ENCODE measurements at regions not wholly inside any gene's neighbourhood (a gene's known extent, or its start where the extent isn't known, plus 50 kb on each side); places are given as distances from the start of the nearest gene placed in this dataset.

DNA sequence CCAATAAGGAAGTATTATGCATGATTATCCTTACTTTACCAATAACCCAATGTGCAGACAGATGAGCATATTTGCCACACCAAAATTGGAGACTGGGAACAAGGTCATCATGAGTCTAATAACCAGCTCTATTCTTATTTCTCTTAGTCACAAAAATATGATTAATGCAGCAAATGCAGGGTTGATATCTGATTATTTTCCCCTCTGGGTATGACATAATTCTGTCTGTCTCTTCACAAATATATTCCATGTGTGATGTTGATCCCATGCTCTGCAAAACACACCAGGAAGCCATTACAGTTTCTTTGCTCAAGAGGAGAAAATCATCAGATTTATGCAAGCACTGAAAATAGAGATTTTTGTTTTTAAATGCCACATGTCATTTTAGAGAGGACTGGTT, 196.5 kb upstream of the DGKB start:
- H3K4me3 ChIP-seq (replicated peaks; ENCODE audit: low read depth, low read length) = no peak overlapping the region
- H3K27me3 ChIP-seq (replicated peaks; ENCODE audit: control insufficient read depth, insufficient read depth, low read length) = no peaks in the 10 kb centered on the region
- no peaks in the 10 kb centered on the region for H3K36me3 ChIP-seq (ENCODE audit: control insufficient read depth, insufficient read depth, low read length)
- TF ChIP-seq, protein P1, sequence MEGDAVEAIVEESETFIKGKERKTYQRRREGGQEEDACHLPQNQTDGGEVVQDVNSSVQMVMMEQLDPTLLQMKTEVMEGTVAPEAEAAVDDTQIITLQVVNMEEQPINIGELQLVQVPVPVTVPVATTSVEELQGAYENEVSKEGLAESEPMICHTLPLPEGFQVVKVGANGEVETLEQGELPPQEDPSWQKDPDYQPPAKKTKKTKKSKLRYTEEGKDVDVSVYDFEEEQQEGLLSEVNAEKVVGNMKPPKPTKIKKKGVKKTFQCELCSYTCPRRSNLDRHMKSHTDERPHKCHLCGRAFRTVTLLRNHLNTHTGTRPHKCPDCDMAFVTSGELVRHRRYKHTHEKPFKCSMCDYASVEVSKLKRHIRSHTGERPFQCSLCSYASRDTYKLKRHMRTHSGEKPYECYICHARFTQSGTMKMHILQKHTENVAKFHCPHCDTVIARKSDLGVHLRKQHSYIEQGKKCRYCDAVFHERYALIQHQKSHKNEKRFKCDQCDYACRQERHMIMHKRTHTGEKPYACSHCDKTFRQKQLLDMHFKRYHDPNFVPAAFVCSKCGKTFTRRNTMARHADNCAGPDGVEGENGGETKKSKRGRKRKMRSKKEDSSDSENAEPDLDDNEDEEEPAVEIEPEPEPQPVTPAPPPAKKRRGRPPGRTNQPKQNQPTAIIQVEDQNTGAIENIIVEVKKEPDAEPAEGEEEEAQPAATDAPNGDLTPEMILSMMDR (IDR thresholded peaks at IDR 0.05; ENCODE audit: insufficient read depth, low read length, poor library complexity, severe bottlenecking) = no peak
- no peak for DNase-seq (ENCODE audit: extremely low read depth, insufficient read length)

DNA sequence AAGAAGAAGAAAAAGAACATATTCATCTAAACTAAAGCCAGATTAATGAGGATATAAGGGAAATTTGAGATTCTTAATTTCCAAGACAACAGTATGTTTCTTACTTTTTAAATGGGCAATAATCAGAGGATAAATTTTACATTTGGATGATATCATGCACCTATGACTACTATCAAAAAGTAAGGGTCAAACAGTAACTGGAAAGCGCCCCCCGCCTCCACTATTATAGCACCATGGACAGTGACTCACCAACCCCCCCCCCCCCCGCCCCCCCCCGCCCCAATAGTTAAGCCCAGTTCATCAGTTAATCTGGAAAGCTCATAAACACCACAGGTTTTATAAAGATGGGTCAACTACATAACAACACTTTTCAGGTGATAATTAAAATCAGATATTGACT, 194.3 kb upstream of the DGKB start:
- H3K4me3 ChIP-seq (replicated peaks; ENCODE audit: low read depth, low read length) = no peak overlapping the region
- H3K36me3 ChIP-seq (ENCODE audit: control insufficient read depth, insufficient read depth, low read length) = no peaks in the 10 kb centered on the region
- TF ChIP-seq, protein P1 (IDR thresholded peaks at IDR 0.05; ENCODE audit: insufficient read depth, low read length, poor library complexity, severe bottlenecking) = no peak
- H3K27me3 ChIP-seq (replicated peaks; ENCODE audit: control insufficient read depth, insufficient read depth, low read length) = no peaks in the 10 kb centered on the region
- peak; percentile 15 for DNase-seq (ENCODE audit: extremely low read depth, insufficient read length)

DNA sequence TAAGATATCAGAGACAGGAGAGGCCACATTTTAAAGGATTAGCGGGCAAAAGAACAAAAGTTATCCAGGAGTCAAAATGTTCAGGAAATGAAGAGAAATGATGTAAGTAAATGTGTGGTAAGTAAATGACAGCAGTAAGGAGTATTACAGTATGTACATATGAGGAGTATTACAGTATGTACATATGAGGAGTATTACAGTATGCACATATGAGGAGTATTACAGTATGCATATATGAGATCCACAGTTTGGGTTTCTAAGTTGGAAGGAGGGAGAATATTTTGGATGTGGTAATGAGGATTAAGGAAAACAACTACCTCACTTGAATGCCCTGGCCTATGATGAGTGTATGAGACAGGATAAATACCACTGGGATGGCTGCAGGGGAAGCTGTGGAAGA, 192.4 kb upstream of the DGKB start:
- DNase-seq (ENCODE audit: extremely low read depth, insufficient read length) = no peak
- TF ChIP-seq, protein P1 (IDR thresholded peaks at IDR 0.05; ENCODE audit: insufficient read depth, low read length, poor library complexity, severe bottlenecking) = no peak
- H3K4me3 ChIP-seq (replicated peaks; ENCODE audit: low read depth, low read length) = no peak overlapping the region
- H3K36me3 ChIP-seq (ENCODE audit: control insufficient read depth, insufficient read depth, low read length) = no peaks in the 10 kb centered on the region
- H3K27me3 ChIP-seq (replicated peaks; ENCODE audit: control insufficient read depth, insufficient read depth, low read length) = no peaks in the 10 kb centered on the region

DNA sequence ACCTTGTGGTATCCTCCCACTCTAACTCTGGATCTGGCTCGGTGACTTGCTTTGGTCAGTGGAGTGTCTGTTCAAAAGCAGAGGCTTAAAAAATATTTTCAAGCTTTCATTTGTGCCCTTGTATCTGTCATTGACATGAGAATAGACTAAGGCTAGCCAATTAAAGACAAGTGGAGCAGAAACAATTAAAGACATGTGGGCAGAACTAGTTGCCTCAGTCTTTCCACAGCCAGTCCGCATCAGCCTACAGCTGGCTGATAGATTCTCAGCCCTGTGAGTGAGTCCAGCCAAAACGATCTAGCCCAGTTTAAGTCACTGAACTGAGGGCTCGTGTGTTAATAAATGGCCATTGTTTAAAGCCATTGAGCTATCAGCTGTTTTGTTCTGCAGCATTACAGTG, 185.2 kb upstream of the DGKB start:
- TF ChIP-seq, protein P1 (IDR thresholded peaks at IDR 0.05; ENCODE audit: insufficient read depth, low read length, poor library complexity, severe bottlenecking) = no peak
- Histone ChIP-seq H3K36me3 (ENCODE audit: control insufficient read depth, insufficient read depth, low read length) (no peaks in the 10 kb centered on the region), H3K4me3 (replicated peaks; ENCODE audit: low read depth, low read length) (no peak overlapping the region), H3K27me3 (replicated peaks; ENCODE audit: control insufficient read depth, insufficient read depth, low read length) (no peaks in the 10 kb centered on the region)
- no peak for DNase-seq (ENCODE audit: extremely low read depth, insufficient read length)

DNA sequence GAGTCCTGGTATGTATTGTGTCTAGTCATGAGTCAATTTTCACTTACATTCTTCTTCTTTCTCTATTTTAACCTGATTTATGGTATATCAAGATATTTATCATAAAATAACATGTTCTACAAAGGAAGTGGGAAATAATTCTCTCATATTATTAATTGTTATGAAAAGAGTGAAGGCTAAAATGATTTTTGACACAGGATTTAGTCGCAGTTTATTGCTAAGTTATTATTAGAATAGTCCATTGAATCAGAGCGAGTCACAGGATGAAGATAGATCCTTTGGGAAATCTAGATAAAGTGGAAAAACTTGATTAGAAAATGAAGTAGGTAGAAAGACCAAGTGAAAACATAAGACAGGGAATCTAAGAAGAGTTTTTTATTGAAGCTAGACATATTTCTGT, 184.3 kb upstream of the DGKB start:
- no peaks in the 10 kb centered on the region for H3K36me3 ChIP-seq (ENCODE audit: control insufficient read depth, insufficient read depth, low read length)
- H3K27me3 ChIP-seq (replicated peaks; ENCODE audit: control insufficient read depth, insufficient read depth, low read length) = no peaks in the 10 kb centered on the region
- H3K4me3 ChIP-seq (replicated peaks; ENCODE audit: low read depth, low read length) = no peak overlapping the region
- TF ChIP-seq, protein P1 (IDR thresholded peaks at IDR 0.05; ENCODE audit: insufficient read depth, low read length, poor library complexity, severe bottlenecking) = no peak
- DNase-seq (ENCODE audit: extremely low read depth, insufficient read length) = no peak

DNA sequence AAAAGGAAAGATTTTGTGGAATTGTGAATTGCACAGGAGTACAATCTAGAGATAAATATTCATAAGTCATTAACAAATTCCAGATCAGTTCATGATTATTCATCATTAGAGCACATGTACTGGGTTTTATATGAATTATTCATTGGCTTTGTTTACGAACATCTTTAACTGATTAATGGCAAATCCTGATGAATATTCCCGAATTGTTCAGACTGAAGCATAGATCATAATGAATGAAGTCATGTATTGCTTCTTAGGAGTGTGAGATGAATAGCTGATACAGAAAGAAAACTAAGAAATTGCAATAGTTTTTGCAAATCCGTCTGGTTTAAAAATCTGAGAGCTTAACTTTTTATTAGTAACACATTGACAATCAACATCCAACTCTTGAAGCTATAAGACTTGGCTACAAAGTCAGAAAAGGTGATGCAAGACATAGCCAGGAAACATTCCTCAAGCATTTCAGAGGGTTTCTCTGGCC, 183.6 kb upstream of the DGKB start:
- no peak for DNase-seq (ENCODE audit: extremely low read depth, insufficient read length)
- Histone ChIP-seq H3K4me3 (replicated peaks; ENCODE audit: low read depth, low read length) (no peak overlapping the region), H3K36me3 (ENCODE audit: control insufficient read depth, insufficient read depth, low read length) (no peaks in the 10 kb centered on the region), H3K27me3 (replicated peaks; ENCODE audit: control insufficient read depth, insufficient read depth, low read length) (no peaks in the 10 kb centered on the region)
- TF ChIP-seq, protein P1 (IDR thresholded peaks at IDR 0.05; ENCODE audit: insufficient read depth, low read length, poor library complexity, severe bottlenecking) = no peak
